Lung microvascular endothelial cell (primary cell): ENCODE measurements at regions not wholly inside any gene's neighbourhood (a gene's known extent, or its start where the extent isn't known, plus 50 kb on each side); places are given as distances from the start of the nearest gene placed in this dataset.
A peak's percentile ranks its signal among the peaks of the same experiment; 100 is the strongest.
"Not testable (repeated sequence)": the region's sequence is repeated elsewhere in the genome, so short reads cannot be mapped to it uniquely, and the experiment has no call there.

Experiments
- DNase-seq, 2 donors: peaks; one replicate each; pipeline versions ENCODE4 v3.0.0 to v3.0.0-alpha.2; 2010; ENCODE audit warnings: low read depth in 2 of 2

- no peak for DNase-seq
Observed at GRCh38 chr6:93678841-93679454, 259.6 kb upstream of the EPHA7 start.

- no peak for DNase-seq
Observed at GRCh38 chr6:93677264-93677965, 258.1 kb upstream of the EPHA7 start.

- DNase-seq = no peak
Observed at GRCh38 chr6:93676581-93676980, 257.2 kb upstream of the EPHA7 start.

GRCh38 chr6:93675856-93676417 is 256.6 kb upstream of the EPHA7 start:
- DNase-seq = no peak

- DNase-seq = no peak
Observed at GRCh38 chr6:93663111-93663510, 243.8 kb upstream of the EPHA7 start.

GRCh38 chr6:93654548-93654947 is 235.2 kb upstream of the EPHA7 start:
- DNase-seq = no peak

- peak in 1 of 2 donors; percentile 3 for DNase-seq
Observed at GRCh38 chr6:93644611-93645010, 225.3 kb upstream of the EPHA7 start.

GRCh38 chr6:93639126-93639525 is 219.8 kb upstream of the EPHA7 start:
- DNase-seq = no peak

- not testable (repeated sequence) for DNase-seq
Observed at GRCh38 chr6:93636987-93637664, 217.8 kb upstream of the EPHA7 start.

- no peak for DNase-seq
Observed at GRCh38 chr6:93624408-93624807, 205.0 kb upstream of the EPHA7 start.

- no peak for DNase-seq
Observed at GRCh38 chr6:93621442-93621841, 202.1 kb upstream of the EPHA7 start.

- DNase-seq = no peak
Observed at GRCh38 chr6:93604951-93605350, 185.6 kb upstream of the EPHA7 start.

- DNase-seq = no peak
Observed at GRCh38 chr6:93592417-93592816, 173.1 kb upstream of the EPHA7 start.

GRCh38 chr6:93586306-93586705 is 166.9 kb upstream of the EPHA7 start:
- no peak for DNase-seq

- no peak for DNase-seq
Observed at GRCh38 chr6:93584300-93584699, 164.9 kb upstream of the EPHA7 start.

- DNase-seq = no peak
Observed at GRCh38 chr6:93581371-93581770, 162.0 kb upstream of the EPHA7 start.

GRCh38 chr6:93580446-93580845 is 161.1 kb upstream of the EPHA7 start:
- DNase-seq = no peak

GRCh38 chr6:93575495-93576267 is 156.3 kb upstream of the EPHA7 start:
- no peak for DNase-seq

GRCh38 chr6:93574299-93574698 is 154.9 kb upstream of the EPHA7 start:
- DNase-seq = no peak

GRCh38 chr6:93571346-93571745 is 152.0 kb upstream of the EPHA7 start:
- no peak for DNase-seq

GRCh38 chr6:93568169-93568568 is 148.8 kb upstream of the EPHA7 start:
- no peak for DNase-seq

- DNase-seq = no peak
Observed at GRCh38 chr6:93567164-93567563, 147.8 kb upstream of the EPHA7 start.
